GM13977 (cell line): ENCODE measurements at regions not wholly inside any gene's neighbourhood (a gene's known extent, or its start where the extent isn't known, plus 50 kb on each side); places are given as distances from the start of the nearest gene placed in this dataset.

ENCODE experiments used
- DNase-seq: peaks from one replicate; pipeline ENCODE4 v3.0.0; 2012; ENCODE audit warnings: low spot score
- in situ Hi-C: fragments of 300-500 bp; cut with MboI; formaldehyde crosslinking; loops from one replicate; pipeline ENCODE4 v1.12.0; 2022; ENCODE audit warnings: low sequenced_read_pairs, low pct_unique_long_range_greater_than_20kb, mixed read lengths, inconsistent platforms; ENCODE audit not compliant: unreplicated experiment
- TF ChIP-seq, protein P1 (sequence below): IDR thresholded peaks from 2 replicates; pipeline ENCODE4 v1.5.1; 2012; ENCODE audit warnings: mild to moderate bottlenecking, control low read depth; ENCODE audit not compliant: insufficient read depth; ENCODE audit errors: extremely low read depth, missing control alignments

DNA sequence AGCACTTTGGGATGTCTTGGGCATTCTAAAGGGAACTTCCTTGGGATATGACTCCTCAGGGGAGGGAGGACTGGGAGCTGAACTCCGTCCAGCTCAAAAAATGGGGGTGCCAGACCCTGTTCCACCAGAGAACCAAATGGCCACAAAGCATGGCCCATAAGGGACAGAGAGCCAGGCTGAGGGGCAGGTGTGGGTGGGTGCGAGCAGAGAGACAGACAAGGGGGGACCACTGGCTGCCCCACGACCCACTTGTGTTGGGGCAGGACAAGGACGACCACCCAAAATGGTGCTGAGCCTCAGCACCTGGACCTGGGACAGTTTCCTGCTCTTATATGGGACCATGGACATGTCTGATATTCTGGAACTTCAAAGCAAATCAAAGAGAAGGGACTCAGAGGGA, 148.2 kb upstream of the MLN start:
- no peak for DNase-seq
- in situ Hi-C loops = no loop called here
- TF ChIP-seq, protein P1, sequence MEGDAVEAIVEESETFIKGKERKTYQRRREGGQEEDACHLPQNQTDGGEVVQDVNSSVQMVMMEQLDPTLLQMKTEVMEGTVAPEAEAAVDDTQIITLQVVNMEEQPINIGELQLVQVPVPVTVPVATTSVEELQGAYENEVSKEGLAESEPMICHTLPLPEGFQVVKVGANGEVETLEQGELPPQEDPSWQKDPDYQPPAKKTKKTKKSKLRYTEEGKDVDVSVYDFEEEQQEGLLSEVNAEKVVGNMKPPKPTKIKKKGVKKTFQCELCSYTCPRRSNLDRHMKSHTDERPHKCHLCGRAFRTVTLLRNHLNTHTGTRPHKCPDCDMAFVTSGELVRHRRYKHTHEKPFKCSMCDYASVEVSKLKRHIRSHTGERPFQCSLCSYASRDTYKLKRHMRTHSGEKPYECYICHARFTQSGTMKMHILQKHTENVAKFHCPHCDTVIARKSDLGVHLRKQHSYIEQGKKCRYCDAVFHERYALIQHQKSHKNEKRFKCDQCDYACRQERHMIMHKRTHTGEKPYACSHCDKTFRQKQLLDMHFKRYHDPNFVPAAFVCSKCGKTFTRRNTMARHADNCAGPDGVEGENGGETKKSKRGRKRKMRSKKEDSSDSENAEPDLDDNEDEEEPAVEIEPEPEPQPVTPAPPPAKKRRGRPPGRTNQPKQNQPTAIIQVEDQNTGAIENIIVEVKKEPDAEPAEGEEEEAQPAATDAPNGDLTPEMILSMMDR = no peak

DNA sequence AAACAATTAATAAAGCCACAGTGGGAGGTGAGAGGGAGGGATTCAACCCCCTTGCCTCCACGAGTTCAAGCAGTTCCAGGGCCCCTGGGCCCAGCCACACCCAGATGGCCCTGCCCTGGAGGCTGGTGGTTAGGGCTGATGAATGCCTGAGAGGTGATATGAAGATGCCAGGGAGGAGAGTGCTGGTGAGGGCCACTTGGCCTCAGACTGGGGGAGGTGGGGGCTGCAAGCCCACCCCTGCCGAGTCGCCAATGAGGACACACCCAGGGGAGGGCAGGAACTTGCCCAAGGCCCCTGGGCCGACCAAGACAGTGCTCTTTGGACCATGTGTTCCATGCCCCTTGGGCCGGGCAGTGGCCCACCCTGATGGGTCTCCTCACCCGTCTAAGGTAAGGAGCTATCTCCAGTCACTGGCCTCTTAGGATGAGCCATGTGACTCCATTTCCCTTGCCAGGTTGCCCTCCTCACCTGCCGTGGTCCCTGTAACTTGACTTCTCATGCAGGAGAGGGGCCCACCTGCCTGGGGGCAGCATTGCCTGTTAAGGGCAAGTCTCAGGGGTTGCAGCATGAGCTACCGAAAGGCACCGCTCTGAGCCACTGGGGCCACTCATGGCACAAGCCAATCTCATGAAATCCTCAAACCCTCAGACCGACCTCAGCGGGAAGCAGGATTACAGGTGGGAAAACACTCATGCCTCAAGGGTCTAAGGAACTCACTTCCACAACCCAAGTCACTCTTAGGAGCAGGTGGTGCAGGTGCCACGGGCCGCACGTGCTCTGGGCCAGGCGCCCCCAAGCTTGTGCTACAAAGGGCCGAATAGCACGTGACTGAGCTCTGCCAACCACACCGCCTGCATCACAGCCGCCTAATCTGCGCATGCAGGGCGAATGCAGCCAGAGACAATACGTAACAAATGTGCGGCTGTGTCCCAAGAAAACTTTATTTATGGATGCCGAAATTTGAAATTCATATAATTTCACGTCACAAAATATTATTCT, 147.4 kb upstream of the MLN start:
- in situ Hi-C loops = no loop called here
- TF ChIP-seq, protein P1 = no peak
- no peak for DNase-seq

DNA sequence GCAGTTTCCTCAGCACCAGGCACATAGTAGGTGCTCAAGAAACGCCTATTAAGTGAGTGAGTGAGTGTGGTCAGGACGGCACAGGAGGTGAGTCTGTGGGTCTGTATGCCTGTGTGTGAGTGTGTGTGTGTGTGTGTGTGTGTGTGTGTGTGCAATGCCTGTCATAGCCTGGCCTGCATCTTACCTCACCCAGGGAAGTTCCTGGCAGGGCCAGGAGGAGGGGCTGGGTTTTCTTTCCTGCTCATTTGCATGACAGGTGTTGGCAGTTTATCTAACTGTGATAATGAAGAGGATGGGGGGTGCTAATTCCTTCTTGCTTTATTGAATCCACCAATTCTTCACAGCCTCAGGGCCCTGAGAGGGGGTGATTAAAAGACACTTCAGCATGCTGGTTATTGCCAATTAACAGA, 146.7 kb upstream of the MLN start:
- TF ChIP-seq, protein P1 = no peak
- no peak for DNase-seq
- in situ Hi-C loops = no loop called here

DNA sequence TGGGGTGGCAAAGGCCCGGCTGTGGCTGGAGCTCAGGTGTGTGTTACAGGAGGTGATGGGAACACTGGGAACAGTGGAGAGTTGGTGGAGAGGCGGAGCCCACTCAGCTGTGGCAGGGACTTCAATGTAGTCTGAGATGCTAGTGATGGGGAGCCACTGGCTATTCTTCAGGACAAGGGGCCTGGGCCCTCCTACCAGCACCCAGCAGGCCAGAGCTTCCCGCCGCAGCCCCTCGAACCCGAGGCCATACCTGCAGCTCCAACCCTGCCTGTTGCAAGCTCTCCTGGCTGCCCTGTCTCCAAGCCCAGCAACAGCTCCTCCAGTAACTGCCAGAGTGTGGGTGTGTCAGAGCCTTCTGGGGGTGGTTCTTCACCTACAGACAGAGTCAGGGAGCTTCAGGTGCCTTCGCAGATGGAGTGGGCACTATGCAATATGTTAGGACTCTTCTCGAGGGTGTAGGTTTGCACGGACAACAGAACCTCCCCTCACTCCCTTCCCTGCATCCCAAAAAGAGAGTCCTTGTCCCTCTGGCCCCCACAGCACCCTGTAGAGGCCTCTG, 146.2 kb upstream of the MLN start:
- in situ Hi-C loops = no loop called here
- TF ChIP-seq, protein P1 = no peak
- DNase-seq = no peak

DNA sequence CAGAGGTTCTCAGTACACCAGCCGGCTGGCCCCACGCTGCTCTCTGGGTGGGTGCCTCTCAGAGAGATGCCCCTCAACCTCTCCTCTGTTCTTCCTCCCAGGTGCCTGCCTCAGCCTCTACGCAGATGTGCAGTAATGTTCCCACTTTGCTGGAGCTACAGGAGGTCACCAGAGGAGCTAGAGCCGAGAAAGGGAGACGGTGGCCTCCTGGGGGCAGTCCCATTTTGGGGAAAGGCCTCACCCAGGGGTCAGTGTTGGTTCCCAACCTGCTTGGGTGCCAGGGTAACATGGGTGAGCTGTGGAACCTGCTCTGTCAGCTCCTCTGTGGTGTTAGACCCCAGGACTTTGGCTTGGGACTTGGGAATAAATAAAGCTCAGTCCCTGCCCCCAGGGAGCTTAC, 145.3 kb upstream of the MLN start:
- DNase-seq = no peak
- TF ChIP-seq, protein P1 = no peak
- in situ Hi-C loops = no loop called here

DNA sequence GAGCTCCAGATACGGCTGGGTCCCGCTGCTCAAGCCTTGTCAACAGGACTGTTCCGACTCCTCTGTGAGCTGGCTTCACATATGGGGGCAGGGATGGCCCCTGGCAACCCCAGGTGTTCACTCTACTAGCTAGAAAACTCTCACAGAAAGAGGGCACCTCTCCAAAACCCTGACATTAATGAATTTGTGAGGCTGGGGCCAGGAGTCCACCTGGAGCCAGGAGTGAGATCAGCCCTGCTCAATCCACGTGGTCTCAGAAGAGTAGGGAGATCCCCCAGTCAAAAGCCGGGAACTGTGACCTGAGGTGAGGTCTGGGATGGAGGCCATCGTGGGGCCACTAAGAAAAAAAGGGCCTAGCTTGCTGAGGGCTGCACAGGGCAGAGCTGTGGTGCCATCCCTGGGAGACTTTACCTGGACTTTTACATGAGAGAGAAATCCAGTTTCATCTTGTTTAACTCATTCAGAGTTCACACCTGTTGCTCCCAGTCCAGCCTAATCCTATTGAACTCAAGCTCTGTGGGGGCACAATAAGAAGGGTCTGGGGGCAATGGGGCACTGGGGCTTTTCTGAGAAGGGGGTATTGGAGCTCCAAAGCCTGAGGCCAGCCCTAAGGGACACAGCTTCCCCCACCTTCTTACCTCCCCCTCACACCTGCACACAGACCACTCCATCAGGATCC, 144.3 kb upstream of the MLN start:
- no peak for DNase-seq
- in situ Hi-C loops = no loop called here
- TF ChIP-seq, protein P1 = no peak
